ENCODE measurements at regions not wholly inside any gene's neighbourhood (a gene's known extent, or its start where the extent isn't known, plus 50 kb on each side); places are given as distances from the start of the nearest gene placed in this dataset.

DNA sequence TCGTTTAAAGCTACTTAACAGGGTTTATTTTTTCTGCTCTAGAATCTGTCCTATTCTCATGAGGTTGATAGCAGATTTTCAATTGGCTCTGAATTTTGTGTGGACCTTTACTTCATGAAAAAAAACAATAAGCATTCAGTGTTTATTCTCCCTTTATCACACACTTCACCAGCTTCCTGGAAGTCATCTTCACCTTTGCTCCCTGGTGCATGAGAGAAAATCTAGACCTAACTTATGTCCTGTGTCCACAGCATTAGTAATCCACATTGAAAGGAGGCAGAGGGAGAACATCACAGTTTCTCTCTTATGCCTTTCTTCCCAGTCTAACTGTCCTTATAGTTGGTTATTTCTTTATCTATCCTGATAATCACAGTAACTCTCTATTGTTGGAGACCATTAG lies 316.1 kb downstream of the PTH2R start:
- TF ChIP-seq, protein P1, sequence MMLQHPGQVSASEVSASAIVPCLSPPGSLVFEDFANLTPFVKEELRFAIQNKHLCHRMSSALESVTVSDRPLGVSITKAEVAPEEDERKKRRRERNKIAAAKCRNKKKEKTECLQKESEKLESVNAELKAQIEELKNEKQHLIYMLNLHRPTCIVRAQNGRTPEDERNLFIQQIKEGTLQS (IDR thresholded peaks at IDR 0.05; ENCODE audit: insufficient read depth, low read depth, low read length): no peak
- TF ChIP-seq SIN3A (conservative IDR thresholded peaks at IDR 0.05 in 1 of 2, IDR thresholded peaks at IDR 0.05 in 1 of 2; ENCODE audit: low read depth in 1 of 2, low read length in 2 of 2) (no peak), RBBP5 (IDR thresholded peaks at IDR 0.05; ENCODE audit: borderline replicate concordance, low read depth, low read length) (no peak), CEBPB (IDR thresholded peaks at IDR 0.05; ENCODE audit: low read depth, low read length) (no peak), SP2 (IDR thresholded peaks at IDR 0.05; ENCODE audit: low read length) (no peak), POU5F1 (IDR thresholded peaks at IDR 0.05; ENCODE audit: low read depth, low read length) (no peak)
- TF ChIP-seq, protein P2, sequence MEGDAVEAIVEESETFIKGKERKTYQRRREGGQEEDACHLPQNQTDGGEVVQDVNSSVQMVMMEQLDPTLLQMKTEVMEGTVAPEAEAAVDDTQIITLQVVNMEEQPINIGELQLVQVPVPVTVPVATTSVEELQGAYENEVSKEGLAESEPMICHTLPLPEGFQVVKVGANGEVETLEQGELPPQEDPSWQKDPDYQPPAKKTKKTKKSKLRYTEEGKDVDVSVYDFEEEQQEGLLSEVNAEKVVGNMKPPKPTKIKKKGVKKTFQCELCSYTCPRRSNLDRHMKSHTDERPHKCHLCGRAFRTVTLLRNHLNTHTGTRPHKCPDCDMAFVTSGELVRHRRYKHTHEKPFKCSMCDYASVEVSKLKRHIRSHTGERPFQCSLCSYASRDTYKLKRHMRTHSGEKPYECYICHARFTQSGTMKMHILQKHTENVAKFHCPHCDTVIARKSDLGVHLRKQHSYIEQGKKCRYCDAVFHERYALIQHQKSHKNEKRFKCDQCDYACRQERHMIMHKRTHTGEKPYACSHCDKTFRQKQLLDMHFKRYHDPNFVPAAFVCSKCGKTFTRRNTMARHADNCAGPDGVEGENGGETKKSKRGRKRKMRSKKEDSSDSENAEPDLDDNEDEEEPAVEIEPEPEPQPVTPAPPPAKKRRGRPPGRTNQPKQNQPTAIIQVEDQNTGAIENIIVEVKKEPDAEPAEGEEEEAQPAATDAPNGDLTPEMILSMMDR (IDR thresholded peaks at IDR 0.05; ENCODE audit: control extremely low read depth in 1 of 3, insufficient read depth in 1 of 3, low read depth in 1 of 3, low read length in 3 of 3): no peak
